ENCODE measurements at regions not wholly inside any gene's neighbourhood (a gene's known extent, or its start where the extent isn't known, plus 50 kb on each side); places are given as distances from the start of the nearest gene placed in this dataset.

GRCh38 chr14:94675036-94675435 is 62.8 kb downstream of the SERPINA3 start:
- TF ChIP-seq, protein P1, sequence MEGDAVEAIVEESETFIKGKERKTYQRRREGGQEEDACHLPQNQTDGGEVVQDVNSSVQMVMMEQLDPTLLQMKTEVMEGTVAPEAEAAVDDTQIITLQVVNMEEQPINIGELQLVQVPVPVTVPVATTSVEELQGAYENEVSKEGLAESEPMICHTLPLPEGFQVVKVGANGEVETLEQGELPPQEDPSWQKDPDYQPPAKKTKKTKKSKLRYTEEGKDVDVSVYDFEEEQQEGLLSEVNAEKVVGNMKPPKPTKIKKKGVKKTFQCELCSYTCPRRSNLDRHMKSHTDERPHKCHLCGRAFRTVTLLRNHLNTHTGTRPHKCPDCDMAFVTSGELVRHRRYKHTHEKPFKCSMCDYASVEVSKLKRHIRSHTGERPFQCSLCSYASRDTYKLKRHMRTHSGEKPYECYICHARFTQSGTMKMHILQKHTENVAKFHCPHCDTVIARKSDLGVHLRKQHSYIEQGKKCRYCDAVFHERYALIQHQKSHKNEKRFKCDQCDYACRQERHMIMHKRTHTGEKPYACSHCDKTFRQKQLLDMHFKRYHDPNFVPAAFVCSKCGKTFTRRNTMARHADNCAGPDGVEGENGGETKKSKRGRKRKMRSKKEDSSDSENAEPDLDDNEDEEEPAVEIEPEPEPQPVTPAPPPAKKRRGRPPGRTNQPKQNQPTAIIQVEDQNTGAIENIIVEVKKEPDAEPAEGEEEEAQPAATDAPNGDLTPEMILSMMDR (conservative IDR thresholded peaks at IDR 0.05), result no peak

DNA sequence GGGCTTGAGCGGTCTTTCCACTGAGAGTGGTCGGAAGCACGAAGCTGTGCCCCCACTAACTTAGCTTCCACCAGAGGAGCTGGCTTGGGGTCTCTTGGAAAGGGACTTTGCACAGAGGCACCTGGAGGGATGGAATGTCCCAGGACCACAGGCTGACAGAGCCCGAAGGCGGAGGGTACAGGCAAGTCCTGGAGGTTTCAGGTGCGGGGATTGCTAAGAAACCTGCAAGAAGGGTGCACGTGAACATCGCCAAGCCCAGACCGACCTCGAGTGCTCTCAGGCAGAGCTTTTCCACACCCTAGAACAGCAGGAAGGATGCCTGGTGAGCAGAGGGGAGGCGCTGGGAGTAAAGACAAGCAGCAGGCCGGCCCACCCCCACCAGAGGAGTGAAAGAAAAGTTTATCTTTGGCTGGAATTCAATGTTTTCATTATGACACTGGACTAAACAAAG is 61.6 kb downstream of the SERPINA3 start:
- H3K27ac Mint-ChIP-seq, result no peak overlapping the region
- TF ChIP-seq, protein P1 (conservative IDR thresholded peaks at IDR 0.05), result no peak
- H3K36me3 Mint-ChIP-seq (ENCODE audit: low read depth), result no peaks in the 10 kb centered on the region
- DNase-seq, result no peak
- peaks cover 6% of the 10 kb centered on the region for H3K27me3 Mint-ChIP-seq (ENCODE audit: insufficient read depth)
- H3K27me3 ChIP-seq (ENCODE audit: control insufficient read depth, insufficient read depth, low read length, poor library complexity, severe bottlenecking), result no peaks in the 10 kb centered on the region
- H3K9me3 Mint-ChIP-seq, result no peaks in the 10 kb centered on the region
- no peak overlapping the region for H3K4me3 ChIP-seq (ENCODE audit: low read length)
- no peak overlapping the region for H3K27ac ChIP-seq (ENCODE audit: low read depth, low read length)
- no peaks in the 10 kb centered on the region for H3K4me1 Mint-ChIP-seq
- H3K9me3 ChIP-seq (ENCODE audit: control insufficient read depth, low read length), result no peaks in the 10 kb centered on the region
- H3K4me1 ChIP-seq (ENCODE audit: control insufficient read depth, insufficient read depth, low read length), result no peaks in the 10 kb centered on the region
- no peak overlapping the region for H3K9ac ChIP-seq (ENCODE audit: extremely low read depth, low read length, poor library complexity, severe bottlenecking)
- H3K36me3 ChIP-seq (ENCODE audit: control insufficient read depth, insufficient read depth, low read length), result no peaks in the 10 kb centered on the region
- 83 to 84% methylated on average over 7 to 12 of the region's 12 CpGs for WGBS, 2 experiments (ENCODE audit: insufficient coverage in 1 of 2, insufficient read length in 1 of 2)
- no peak overlapping the region for H3K4me3 Mint-ChIP-seq

More at GRCh38 chr14:94675036-94675435, 62.8 kb downstream of the SERPINA3 start:
- Mint-ChIP-seq H3K27ac (no peak overlapping the region), H3K36me3 (ENCODE audit: low read depth) (no peaks in the 10 kb centered on the region), H3K4me3 (no peak overlapping the region), H3K9me3 (no peaks in the 10 kb centered on the region), H3K4me1 (no peaks in the 10 kb centered on the region), H3K27me3 (ENCODE audit: insufficient read depth) (peaks cover 6% of the 10 kb centered on the region)
- no peak overlapping the region for H3K9ac ChIP-seq (ENCODE audit: extremely low read depth, low read length, poor library complexity, severe bottlenecking)
- H3K4me3 ChIP-seq (ENCODE audit: low read length), result no peak overlapping the region
- H3K27me3 ChIP-seq (ENCODE audit: control insufficient read depth, insufficient read depth, low read length, poor library complexity, severe bottlenecking), result no peaks in the 10 kb centered on the region
- WGBS, 2 experiments (ENCODE audit: insufficient coverage in 1 of 2, insufficient read length in 1 of 2), result 96% methylated on average over 4 to 8 of the region's 8 CpGs
- no peaks in the 10 kb centered on the region for H3K36me3 ChIP-seq (ENCODE audit: control insufficient read depth, insufficient read depth, low read length)
- no peaks in the 10 kb centered on the region for H3K9me3 ChIP-seq (ENCODE audit: control insufficient read depth, low read length)
- no peaks in the 10 kb centered on the region for H3K4me1 ChIP-seq (ENCODE audit: control insufficient read depth, insufficient read depth, low read length)
- no peak overlapping the region for H3K27ac ChIP-seq (ENCODE audit: low read depth, low read length)
- no peak for DNase-seq

Measured in endodermal cell (in vitro differentiated cells).